H1 (cell line): ENCODE measurements at regions not wholly inside any gene's neighbourhood (a gene's known extent, or its start where the extent isn't known, plus 50 kb on each side); places are given as distances from the start of the nearest gene placed in this dataset.

Experiments used
- CTCF ChIA-PET: fragments of 300-600 bp; sonication (Branson Sonifier 250); formaldehyde crosslinking; loops from one replicate; lab custom pipeline; 2021; ENCODE audit not compliant: partially characterized antibody; lab: Charles Lee
- POLR2A ChIA-PET: fragments of 300-600 bp; sonication (Branson Sonifier 250); formaldehyde crosslinking; loops from one replicate; lab custom pipeline; 2021; ENCODE audit warnings: inconsistent platforms; ENCODE audit not compliant: partially characterized antibody; lab: Charles Lee
- DNase-seq, 2 experiments: peaks; one replicate each; pipeline versions ENCODE4 v3.0.0 to v3.0.0-alpha.2; 2010 to 2022; ENCODE audit warnings: low spot score in 2 of 2, low read depth in 1 of 2, mixed read lengths in 1 of 2
- FAIRE-seq: peaks from 2 replicates; lab custom pipeline; 2011; peaks lifted over from hg19 to GRCh38; lab: Jason Lieb, UNC
- H2AFZ ChIP-seq: 2 replicates; pipeline ENCODE4 v1.8.1; 2012; ENCODE audit warnings: low read length, inconsistent platforms
- H2AK5ac ChIP-seq: 2 replicates; pipeline ENCODE4 v1.6.1; 2013; ENCODE audit warnings: low read depth, low read length
- H2BK120ac ChIP-seq: replicated peaks from 2 replicates; pipeline ENCODE3; 2013; ENCODE audit warnings: low read depth, low read length, inconsistent platforms
- H2BK12ac ChIP-seq: 2 replicates; pipeline ENCODE4 v1.6.1; 2013; ENCODE audit warnings: low read depth, low read length
- H2BK15ac ChIP-seq: 2 replicates; pipeline ENCODE4 v1.6.1; 2013; ENCODE audit warnings: low read length
- H2BK20ac ChIP-seq: 2 replicates; pipeline ENCODE4 v1.6.1; 2013; ENCODE audit warnings: low read length
- H2BK5ac ChIP-seq: 2 replicates; pipeline ENCODE4 v1.6.1; 2013; ENCODE audit warnings: low read depth, low read length
- H3K14ac ChIP-seq: 2 replicates; pipeline ENCODE4 v1.6.1; 2013; ENCODE audit warnings: inconsistent platforms; ENCODE audit not compliant: insufficient read length
- H3K18ac ChIP-seq: 2 replicates; pipeline ENCODE4 v1.6.1; 2013; ENCODE audit warnings: low read length; ENCODE audit errors: extremely low read depth
- H3K23ac ChIP-seq: 2 replicates; pipeline ENCODE4 v1.6.1; 2013; ENCODE audit warnings: inconsistent platforms; ENCODE audit not compliant: insufficient read length
- H3K23me2 ChIP-seq: 2 replicates; pipeline ENCODE4 v1.6.1; 2013; ENCODE audit warnings: low read depth, low read length
- H3K27ac ChIP-seq: 2 replicates; pipeline ENCODE4 v1.6.1; 2011; ENCODE audit warnings: low read depth, low read length, inconsistent platforms
- H3K27me3 ChIP-seq, 4 experiments: replicated peaks in 1 of 4; 1 replicate in 1 of 4; 2 replicates in 3 of 4; pipeline versions ENCODE4 v1.6.1 to v1.8.1; 2011 to 2013; ENCODE audit warnings: low read length in 3 of 4, mild to moderate bottlenecking in 3 of 4, inconsistent platforms in 2 of 4, mixed read lengths in 2 of 4, moderate library complexity in 1 of 4; ENCODE audit not compliant: control insufficient read depth in 3 of 4, insufficient read depth in 3 of 4; ENCODE audit errors: extremely low read depth in 1 of 4
- H3K36me3 ChIP-seq, 4 experiments: 2 replicates each; pipeline versions ENCODE4 v1.6.1 to v1.8.1; 2011 to 2013; ENCODE audit warnings: mild to moderate bottlenecking in 4 of 4, low read length in 3 of 4, moderate library complexity in 2 of 4, control low read depth in 1 of 4, inconsistent platforms in 1 of 4; ENCODE audit not compliant: insufficient read depth in 4 of 4, control insufficient read depth in 2 of 4
- H3K4ac ChIP-seq: replicated peaks from 2 replicates; pipeline ENCODE3; 2013; ENCODE audit warnings: low read length, low read depth, mixed read lengths, inconsistent platforms; ENCODE audit not compliant: insufficient read length
- H3K4me1 ChIP-seq, 4 experiments: replicated peaks in 1 of 4; 1 replicate in 1 of 4; 2 replicates in 3 of 4; pipeline versions ENCODE4 v1.6.1 to v1.8.1; 2011 to 2013; ENCODE audit warnings: low read length in 3 of 4, inconsistent platforms in 2 of 4, mixed read lengths in 1 of 4; ENCODE audit not compliant: insufficient read depth in 4 of 4, control insufficient read depth in 3 of 4
- H3K4me2 ChIP-seq, 2 experiments: 2 replicates each; pipeline versions ENCODE4 v1.6.1 to v1.8.1; 2011 to 2013; ENCODE audit warnings: low read depth in 2 of 2, low read length in 2 of 2, control low read depth in 1 of 2, inconsistent platforms in 1 of 2, mild to moderate bottlenecking in 1 of 2; ENCODE audit not compliant: insufficient read depth in 1 of 2
- H3K4me3 ChIP-seq, 4 experiments: fragments of 200-600, 300-600 bp in 1 of 4; sonication (generic), shearing (Covaris generic), sonication (Bioruptor Twin) in 1 of 4; 2 replicates each; pipeline versions ENCODE4 v1.5.1 to v1.8.1; 2011 to 2016; ENCODE audit warnings: low read length in 4 of 4, low read depth in 3 of 4, control low read depth in 2 of 4, inconsistent platforms in 2 of 4, mild to moderate bottlenecking in 2 of 4, mixed read lengths in 1 of 4, moderate library complexity in 1 of 4; ENCODE audit not compliant: insufficient read depth in 2 of 4; ENCODE audit errors: extremely low read depth in 1 of 4
- H3K56ac ChIP-seq: replicated peaks from 2 replicates; pipeline ENCODE3; 2013; ENCODE audit warnings: low read depth, mild to moderate bottlenecking, mixed read lengths, low read length, inconsistent platforms; ENCODE audit not compliant: insufficient read length
- H3K79me1 ChIP-seq: 2 replicates; pipeline ENCODE4 v1.6.1; 2013; ENCODE audit warnings: low read depth, low read length, control low read depth
- H3K79me2 ChIP-seq, 2 experiments: 2 replicates each; pipeline versions ENCODE4 v1.6.1 to v1.8.1; 2012 to 2013; ENCODE audit warnings: low read length in 2 of 2, mild to moderate bottlenecking in 2 of 2, inconsistent platforms in 1 of 2; ENCODE audit not compliant: insufficient read depth in 2 of 2, control insufficient read depth in 1 of 2
- H3K9ac ChIP-seq, 4 experiments: replicated peaks in 1 of 4; 1 replicate in 1 of 4; 2 replicates in 3 of 4; pipeline versions ENCODE4 v1.6.1 to v1.8.1; 2011 to 2013; ENCODE audit warnings: low read depth in 3 of 4, low read length in 3 of 4, control low read depth in 2 of 4, mild to moderate bottlenecking in 2 of 4, moderate library complexity in 2 of 4, inconsistent platforms in 1 of 4; ENCODE audit errors: extremely low read depth in 1 of 4
- H3K9me3 ChIP-seq, 2 experiments: 2 replicates each; pipeline versions ENCODE4 v1.6.1 to v1.8.1; 2012 to 2013; ENCODE audit warnings: mild to moderate bottlenecking in 2 of 2, moderate library complexity in 2 of 2, control low read depth in 1 of 2, inconsistent platforms in 1 of 2, low read depth in 1 of 2, low read length in 1 of 2, mixed read lengths in 1 of 2; ENCODE audit not compliant: insufficient read depth in 2 of 2
- H4K20me1 ChIP-seq, 2 experiments: replicated peaks in 1 of 2; 2 replicates each; pipeline versions ENCODE3 to v1.8.1; 2011 to 2013; ENCODE audit warnings: inconsistent platforms in 2 of 2, low read length in 2 of 2, mild to moderate bottlenecking in 1 of 2; ENCODE audit not compliant: insufficient read depth in 2 of 2, control insufficient read depth in 1 of 2
- H4K5ac ChIP-seq: 2 replicates; pipeline ENCODE4 v1.6.1; 2013; ENCODE audit warnings: low read length, low read depth, mixed read lengths, inconsistent platforms; ENCODE audit not compliant: insufficient read length
- H4K8ac ChIP-seq: 2 replicates; pipeline ENCODE4 v1.8.0; 2013; ENCODE audit warnings: mild to moderate bottlenecking, moderate library complexity, low read length, inconsistent platforms; ENCODE audit not compliant: insufficient read depth; ENCODE audit errors: extremely low read depth
- H4K91ac ChIP-seq: replicated peaks from 2 replicates; pipeline ENCODE3; 2013; ENCODE audit warnings: low read length, mixed read lengths, inconsistent platforms; ENCODE audit not compliant: insufficient read length
- EGR1 ChIP-seq: IDR thresholded peaks from 2 replicates; pipeline ENCODE4 v1.6.1; 2011; ENCODE audit warnings: low read depth, low read length, borderline replicate concordance
- GTF2F1 ChIP-seq: IDR thresholded peaks from 2 replicates; pipeline ENCODE4 v1.6.1; 2012; ENCODE audit warnings: low read depth, low read length, improper control_type of control experiment, borderline replicate concordance
- HDAC6 ChIP-seq: IDR thresholded peaks from one replicate; pipeline ENCODE4 v1.7.1; 2012; ENCODE audit warnings: low read depth, mild to moderate bottlenecking, inconsistent platforms, low read length, moderate library complexity
- JUND ChIP-seq: IDR thresholded peaks from 2 replicates; pipeline ENCODE4 v1.6.1; 2011; ENCODE audit warnings: mild to moderate bottlenecking, improper control_type of control experiment, low read length
- RFX5 ChIP-seq: IDR thresholded peaks from 2 replicates; pipeline ENCODE4 v1.6.1; 2011; ENCODE audit warnings: low read depth, low read length, improper control_type of control experiment, borderline replicate concordance
- RXRA ChIP-seq: IDR thresholded peaks from 2 replicates; pipeline ENCODE4 v1.6.1; 2011; ENCODE audit warnings: low read depth, mild to moderate bottlenecking, low read length, moderate library complexity; ENCODE audit not compliant: insufficient read depth
- WGBS, 2 experiments: shearing (Covaris generic) in 1 of 2; methylation state at CpG; one replicate each; pipeline versions ENCODE4 v1.1.6 to v1.1.7; 2013 to 2015; ENCODE audit warnings: low lambda C conversion rate in 2 of 2, mixed read lengths in 2 of 2, inconsistent platforms in 1 of 2, low coverage in 1 of 2, missing lambda C conversion rate in 1 of 2; ENCODE audit not compliant: insufficient replicate concordance in 2 of 2, insufficient coverage in 1 of 2, insufficient read length in 1 of 2; ENCODE audit errors: extremely low coverage in 1 of 2, missing lambda C conversion rate in 1 of 2; 5-methylcytosine and 5-hydroxymethylcytosine counted together

- H3K9me3 ChIP-seq: no peaks in the 10 kb centered on the region
- H4K91ac ChIP-seq: no peak overlapping the region
- 83% methylated on average over 6 of the region's 6 CpGs; no CpG with 5 or more reads in 1 of the 2 experiments for WGBS, 2 experiments
- FAIRE-seq (no peak), DNase-seq (no peak)
- H3K79me2 ChIP-seq: no peaks in the 10 kb centered on the region
- H2BK5ac ChIP-seq: no peak overlapping the region
- H2BK120ac ChIP-seq: no peak overlapping the region
- H3K27me3 ChIP-seq: no peaks in the 10 kb centered on the region
- CTCF ChIA-PET: interaction anchor here (0.9 to 4.6 kb wide), 8 partner anchors 10 to 195 kb away, joined by 3 to 25 read pairs (median 4); no protein-coding TSS in a partner anchor
- no peak overlapping the region for H3K9ac ChIP-seq
- no peak overlapping the region for H3K4me2 ChIP-seq
- H3K23me2 ChIP-seq: no peaks in the 10 kb centered on the region
- H2BK15ac ChIP-seq: no peak overlapping the region
- no peak overlapping the region for H3K4me3 ChIP-seq
- no peaks in the 10 kb centered on the region for H4K20me1 ChIP-seq
- H4K8ac ChIP-seq: no peak overlapping the region; the same call in 1 of the 2 replicates
- no peaks in the 10 kb centered on the region for H3K36me3 ChIP-seq
- TF ChIP-seq RXRA (no peak), RFX5 (no peak), HDAC6 (no peak), GTF2F1 (no peak), JUND (no peak), EGR1 (no peak)
- H3K23ac ChIP-seq: no peak overlapping the region
- no peak overlapping the region for H3K56ac ChIP-seq
- H3K4ac ChIP-seq: no peak overlapping the region
- POLR2A ChIA-PET: no interaction called here
- H2AK5ac ChIP-seq: no peak overlapping the region
- no peak overlapping the region for H3K18ac ChIP-seq
- H3K79me1 ChIP-seq: no peaks in the 10 kb centered on the region; the same call in 1 of the 2 replicates
- no peak overlapping the region for H2BK12ac ChIP-seq
- H3K27ac ChIP-seq: no peak overlapping the region
- no peak overlapping the region for H2AFZ ChIP-seq
- no peak overlapping the region for H4K5ac ChIP-seq
- H3K14ac ChIP-seq: no peak overlapping the region
- H3K4me1 ChIP-seq: no peaks in the 10 kb centered on the region
- H2BK20ac ChIP-seq: no peak overlapping the region
These were observed 104.1 kb downstream of the SYF2 start for GRCh38 chr1:25128121-25128621.
